NT2/D1 (cell line): ENCODE measurements at regions not wholly inside any gene's neighbourhood (a gene's known extent, or its start where the extent isn't known, plus 50 kb on each side); places are given as distances from the start of the nearest gene placed in this dataset.

Experiments used
- SUZ12 ChIP-seq: IDR thresholded peaks from 2 replicates; pipeline ENCODE4 v1.6.1; 2011; ENCODE audit not compliant: insufficient read length, insufficient read depth; ENCODE audit errors: extremely low read depth
- YY1 ChIP-seq: IDR thresholded peaks from 2 replicates; pipeline ENCODE4 v1.6.1; 2011; ENCODE audit not compliant: insufficient read length, insufficient read depth

DNA sequence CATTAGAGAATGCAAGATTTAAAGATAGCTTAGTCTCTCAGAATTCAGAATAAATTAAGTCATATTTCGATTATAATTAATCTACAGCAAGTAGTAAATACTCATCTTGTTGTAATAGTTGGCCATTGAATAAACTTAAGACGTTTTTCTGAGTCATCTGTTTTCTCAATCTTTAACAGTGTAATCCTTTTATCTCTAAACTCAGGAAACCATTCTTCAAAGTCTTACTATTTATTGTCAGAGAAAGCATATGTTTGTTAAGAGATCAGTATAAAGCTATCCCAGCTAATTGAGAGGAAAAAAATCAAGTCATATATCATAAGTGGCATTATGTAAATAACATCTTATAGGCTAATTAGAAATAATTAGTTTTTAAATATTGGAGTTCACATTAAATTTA is 201.2 kb upstream of the ADAMTS5 start:
- TF ChIP-seq YY1 (no peak), SUZ12 (no peak)
